CD4-positive, alpha-beta T cell treated with Interleukin-6 for 4 hours (primary cell): ENCODE measurements at regions not wholly inside any gene's neighbourhood (a gene's known extent, or its start where the extent isn't known, plus 50 kb on each side); places are given as distances from the start of the nearest gene placed in this dataset.

Experiments used
- DNase-seq: peaks from one replicate; pipeline ENCODE4 v3.0.0-alpha.2; 2020; ENCODE audit warnings: mixed read lengths

GRCh38 chr4:164439037-164439436 lies 314.9 kb upstream of the SMIM31 start:
- DNase-seq: no peak

- DNase-seq: no peak
These were observed 313.7 kb upstream of the SMIM31 start for GRCh38 chr4:164440199-164440598.

GRCh38 chr4:164441109-164441508 lies 312.8 kb upstream of the SMIM31 start:
- no peak for DNase-seq

- DNase-seq: no peak
These were observed 311.8 kb upstream of the SMIM31 start for GRCh38 chr4:164442180-164442579.

- DNase-seq: no peak
These were observed 307.4 kb upstream of the SMIM31 start for GRCh38 chr4:164446516-164446915.

- no peak for DNase-seq
These were observed 292.0 kb upstream of the SMIM31 start for GRCh38 chr4:164461901-164462300.

- DNase-seq: no peak
These were observed 291.5 kb upstream of the SMIM31 start for GRCh38 chr4:164462471-164462870.

- DNase-seq: no peak
These were observed 289.6 kb upstream of the SMIM31 start for GRCh38 chr4:164464313-164464712.

- DNase-seq: no peak
These were observed 286.4 kb upstream of the SMIM31 start for GRCh38 chr4:164467493-164467892.

GRCh38 chr4:164481306-164482091 lies 272.4 kb upstream of the SMIM31 start:
- DNase-seq: no peak

- DNase-seq: no peak
These were observed 271.9 kb upstream of the SMIM31 start for GRCh38 chr4:164482092-164482404.

GRCh38 chr4:164482758-164483157 lies 271.2 kb upstream of the SMIM31 start:
- no peak for DNase-seq

- no peak for DNase-seq
These were observed 270.2 kb upstream of the SMIM31 start for GRCh38 chr4:164483711-164484110.

- no peak for DNase-seq
These were observed 269.4 kb upstream of the SMIM31 start for GRCh38 chr4:164484551-164484950.

- no peak for DNase-seq
These were observed 268.8 kb upstream of the SMIM31 start for GRCh38 chr4:164485136-164485535.

GRCh38 chr4:164488114-164488513 lies 265.8 kb upstream of the SMIM31 start:
- no peak for DNase-seq

- DNase-seq: no peak
These were observed 252.9 kb upstream of the SMIM31 start for GRCh38 chr4:164501074-164501473.

- no peak for DNase-seq
These were observed 250.1 kb upstream of the SMIM31 start for GRCh38 chr4:164503874-164504273.

- DNase-seq: no peak
These were observed 245.8 kb upstream of the SMIM31 start for GRCh38 chr4:164508097-164508496.

- no peak for DNase-seq
These were observed 245.2 kb upstream of the SMIM31 start for GRCh38 chr4:164508771-164509170.

- DNase-seq: no peak
These were observed 244.0 kb upstream of the SMIM31 start for GRCh38 chr4:164509951-164510350.

- DNase-seq: no peak
These were observed 241.8 kb upstream of the SMIM31 start for GRCh38 chr4:164512124-164512523.

- DNase-seq: no peak
These were observed 239.2 kb upstream of the SMIM31 start for GRCh38 chr4:164514765-164515164.

- no peak for DNase-seq
These were observed 229.1 kb upstream of the SMIM31 start for GRCh38 chr4:164524789-164525188.

- no peak for DNase-seq
These were observed 226.9 kb upstream of the SMIM31 start for GRCh38 chr4:164526933-164527583.
